ENCODE measurements at regions not wholly inside any gene's neighbourhood (a gene's known extent, or its start where the extent isn't known, plus 50 kb on each side); places are given as distances from the start of the nearest gene placed in this dataset.

DNA sequence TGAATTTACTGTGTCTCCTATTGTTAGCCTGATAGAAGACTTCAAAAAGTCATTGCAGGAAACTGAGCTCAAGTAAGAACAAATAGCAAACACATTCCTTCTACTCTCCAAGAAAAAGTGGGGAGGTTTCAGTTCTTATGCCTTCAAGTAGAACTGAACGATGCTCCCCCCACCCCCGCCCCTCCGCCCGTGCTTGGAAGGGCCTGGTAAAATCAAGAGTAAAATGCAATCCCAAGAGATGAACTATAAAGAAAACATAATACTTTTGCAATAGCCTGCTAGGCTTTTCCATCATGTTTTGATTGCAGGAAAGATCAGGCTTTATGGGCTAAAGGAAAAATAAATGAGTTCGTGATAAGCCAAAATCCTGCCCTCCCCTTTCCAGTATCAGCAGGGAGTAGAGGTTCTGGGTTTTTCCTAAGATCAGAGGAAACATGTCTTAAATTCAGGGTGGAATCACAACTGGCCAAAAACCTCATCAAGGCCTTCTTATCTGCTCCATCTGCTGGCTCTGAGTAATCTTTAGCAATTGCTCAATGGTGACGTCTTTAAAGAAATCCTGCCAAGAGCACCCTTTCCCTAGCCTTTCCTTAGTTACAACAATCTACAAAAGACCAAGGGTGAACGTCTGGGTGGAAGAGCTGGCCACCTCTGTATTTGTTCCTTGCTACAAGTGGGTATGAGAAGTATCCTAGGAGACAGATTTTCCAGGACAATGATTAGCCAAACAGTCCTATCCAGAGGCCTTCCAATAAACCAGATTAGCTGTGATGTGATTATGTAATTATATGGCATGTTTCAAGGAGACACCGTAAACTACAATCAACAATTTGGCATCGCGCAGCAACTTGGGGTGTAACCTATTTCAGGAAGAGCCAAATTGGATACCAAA, 66.3 kb upstream of the FAM9C start:
- WGBS, 2 donors, result 50 to 53% methylated on average over 10 of the region's 10 CpGs
- DNase-seq (ENCODE audit: low spot score in 2 of 2), result peak in 1 of 2 donors; percentile 63
- H3K36me3 ChIP-seq, result no peaks in the 10 kb centered on the region

DNA sequence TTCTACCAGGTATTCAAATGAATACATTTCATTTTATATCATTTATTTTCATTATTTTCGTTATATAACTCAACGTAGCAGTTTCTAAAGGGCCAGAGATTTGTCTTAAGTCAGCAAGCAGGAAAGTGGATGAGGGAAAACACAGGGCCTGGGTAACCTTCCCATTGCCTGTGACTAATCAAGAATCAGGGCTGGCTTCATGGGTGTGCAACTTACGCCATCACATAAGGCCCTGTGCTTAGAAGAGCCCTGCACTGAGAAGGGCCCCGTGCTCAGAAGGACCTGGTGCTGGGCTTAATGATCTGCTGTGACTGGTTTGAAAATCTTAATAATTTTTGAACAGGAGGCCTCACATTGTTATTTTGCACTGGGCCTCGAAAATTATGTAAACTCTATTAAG, 65.4 kb upstream of the FAM9C start:
- Histone ChIP-seq H3K4me1 (peaks cover 0 to 5% (median 2%) of the 10 kb centered on the region in 4 donors), H3K36me3 (no peaks in the 10 kb centered on the region), H3K4me3 (no peak overlapping the region), H3K27me3 (no peaks in the 10 kb centered on the region), H3K9me3 (no peaks in the 10 kb centered on the region), H3K27ac (peak overlapping the region in 3 of 4 donors; percentile 14 to 70 (median 68))
- WGBS, 2 donors, result 77 to 78% methylated on average over 5 of the region's 5 CpGs
- TF ChIP-seq EP300 (IDR thresholded peaks at IDR 0.05) (no peak), POLR2A (IDR thresholded peaks at IDR 0.05) (no peak)
- TF ChIP-seq, protein P1, sequence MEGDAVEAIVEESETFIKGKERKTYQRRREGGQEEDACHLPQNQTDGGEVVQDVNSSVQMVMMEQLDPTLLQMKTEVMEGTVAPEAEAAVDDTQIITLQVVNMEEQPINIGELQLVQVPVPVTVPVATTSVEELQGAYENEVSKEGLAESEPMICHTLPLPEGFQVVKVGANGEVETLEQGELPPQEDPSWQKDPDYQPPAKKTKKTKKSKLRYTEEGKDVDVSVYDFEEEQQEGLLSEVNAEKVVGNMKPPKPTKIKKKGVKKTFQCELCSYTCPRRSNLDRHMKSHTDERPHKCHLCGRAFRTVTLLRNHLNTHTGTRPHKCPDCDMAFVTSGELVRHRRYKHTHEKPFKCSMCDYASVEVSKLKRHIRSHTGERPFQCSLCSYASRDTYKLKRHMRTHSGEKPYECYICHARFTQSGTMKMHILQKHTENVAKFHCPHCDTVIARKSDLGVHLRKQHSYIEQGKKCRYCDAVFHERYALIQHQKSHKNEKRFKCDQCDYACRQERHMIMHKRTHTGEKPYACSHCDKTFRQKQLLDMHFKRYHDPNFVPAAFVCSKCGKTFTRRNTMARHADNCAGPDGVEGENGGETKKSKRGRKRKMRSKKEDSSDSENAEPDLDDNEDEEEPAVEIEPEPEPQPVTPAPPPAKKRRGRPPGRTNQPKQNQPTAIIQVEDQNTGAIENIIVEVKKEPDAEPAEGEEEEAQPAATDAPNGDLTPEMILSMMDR (IDR thresholded peaks at IDR 0.05), result no peak
- DNase-seq (ENCODE audit: low spot score in 2 of 2), result no peak

More for the DNA sequence above, 66.3 kb upstream of the FAM9C start:
- TF ChIP-seq EP300 (IDR thresholded peaks at IDR 0.05), result peak; percentile 19 to 79
- no peak for TF ChIP-seq POLR2A (IDR thresholded peaks at IDR 0.05)
- TF ChIP-seq, protein P1 (IDR thresholded peaks at IDR 0.05), result no peak
- H3K4me1 ChIP-seq, result peaks cover 0 to 5% (median 2%) of the 10 kb centered on the region in 4 donors
- H3K4me3 ChIP-seq, result no peak overlapping the region
- no peaks in the 10 kb centered on the region for H3K9me3 ChIP-seq
- peak overlapping the region in 3 of 4 donors; percentile 34 to 70 (median 68) for H3K27ac ChIP-seq
- H3K27me3 ChIP-seq, result no peaks in the 10 kb centered on the region

DNA sequence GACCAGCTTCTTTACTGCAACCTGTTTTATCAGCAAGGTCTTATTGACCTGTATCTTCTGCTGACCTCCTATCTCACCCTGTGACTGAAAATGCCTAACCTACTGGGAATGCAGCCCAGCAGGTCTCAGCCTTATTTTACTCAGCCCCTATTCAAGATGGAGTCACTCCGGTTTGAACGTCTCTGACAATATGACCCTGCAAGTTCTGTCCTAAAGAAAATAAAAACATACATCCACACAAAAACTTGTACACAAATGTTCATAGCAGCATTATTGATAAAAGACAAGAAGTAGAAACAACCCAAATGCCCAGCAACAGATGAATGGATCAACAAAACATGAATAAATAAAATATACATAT, 59.5 kb upstream of the FAM9C start:
- no peak for DNase-seq (ENCODE audit: low spot score in 2 of 2)
- H3K27me3 ChIP-seq, result no peaks in the 10 kb centered on the region
- no peaks in the 10 kb centered on the region for H3K9me3 ChIP-seq
- peaks cover 0 to 15% (median 7%) of the 10 kb centered on the region in 4 donors for H3K4me1 ChIP-seq
- WGBS, 2 donors, result 94 to 100% methylated on average over 2 of the region's 2 CpGs
- TF ChIP-seq EP300 (IDR thresholded peaks at IDR 0.05) (no peak), POLR2A (IDR thresholded peaks at IDR 0.05) (no peak)
- TF ChIP-seq, protein P1 (IDR thresholded peaks at IDR 0.05), result no peak
- H3K27ac ChIP-seq, result no peak overlapping the region
- no peaks in the 10 kb centered on the region for H3K36me3 ChIP-seq
- H3K4me3 ChIP-seq, result no peak overlapping the region

- no peak for DNase-seq (ENCODE audit: low spot score in 2 of 2)
- 69 to 73% methylated on average over 6 of the region's 6 CpGs for WGBS, 2 donors
- H3K36me3 ChIP-seq, result no peaks in the 10 kb centered on the region
Measured at GRCh38 chrX:13103188-13103913, 58.9 kb upstream of the FAM9C start.

More at GRCh38 chrX:13103188-13103913, 58.9 kb upstream of the FAM9C start:
- TF ChIP-seq, protein P1 (IDR thresholded peaks at IDR 0.05), result no peak
- TF ChIP-seq EP300 (IDR thresholded peaks at IDR 0.05) (no peak), POLR2A (IDR thresholded peaks at IDR 0.05) (no peak)
- Histone ChIP-seq H3K9me3 (no peaks in the 10 kb centered on the region), H3K27ac (peak overlapping the region in 2 of 4 donors; percentile 61 to 67), H3K4me1 (peaks cover 0 to 15% (median 7%) of the 10 kb centered on the region in 4 donors), H3K4me3 (no peak overlapping the region), H3K27me3 (no peaks in the 10 kb centered on the region)
